ENCODE measurements at regions not wholly inside any gene's neighbourhood (a gene's known extent, or its start where the extent isn't known, plus 50 kb on each side); places are given as distances from the start of the nearest gene placed in this dataset.

GRCh38 chr3:181454451-181455027 lies 257.2 kb upstream of the SOX2 start:
- H3K4me1 ChIP-seq (ENCODE audit: insufficient read depth, insufficient read length): no peaks in the 10 kb centered on the region
- DNase-seq (ENCODE audit: low read depth, low spot score): no peak
- H3K36me3 ChIP-seq (ENCODE audit: insufficient read depth, insufficient read length, low read length): no peaks in the 10 kb centered on the region
- H3K27me3 ChIP-seq (ENCODE audit: insufficient read depth, insufficient read length): no peaks in the 10 kb centered on the region
- no peaks in the 10 kb centered on the region for H3K9me3 ChIP-seq (ENCODE audit: insufficient read depth, low read length)
- no peak overlapping the region for H3K9ac ChIP-seq (ENCODE audit: insufficient read length, low read depth)
- no peak overlapping the region for H3K4me3 ChIP-seq (ENCODE audit: insufficient read length, low read depth)
- TF ChIP-seq ZNF274 (IDR thresholded peaks at IDR 0.05; ENCODE audit: low read depth, low read length) (no peak), YY1 (IDR thresholded peaks at IDR 0.05; ENCODE audit: insufficient read depth, insufficient read length) (no peak)

- Histone ChIP-seq H3K36me3 (ENCODE audit: insufficient read depth, insufficient read length, low read length) (no peaks in the 10 kb centered on the region), H3K4me3 (ENCODE audit: insufficient read length, low read depth) (no peak overlapping the region), H3K9ac (ENCODE audit: insufficient read length, low read depth) (no peak overlapping the region), H3K27me3 (ENCODE audit: insufficient read depth, insufficient read length) (no peaks in the 10 kb centered on the region), H3K9me3 (ENCODE audit: insufficient read depth, low read length) (no peaks in the 10 kb centered on the region), H3K4me1 (ENCODE audit: insufficient read depth, insufficient read length) (no peaks in the 10 kb centered on the region)
- DNase-seq (ENCODE audit: low read depth, low spot score): no peak
- TF ChIP-seq ZNF274 (IDR thresholded peaks at IDR 0.05; ENCODE audit: low read depth, low read length) (no peak), YY1 (IDR thresholded peaks at IDR 0.05; ENCODE audit: insufficient read depth, insufficient read length) (no peak), SUZ12 (IDR thresholded peaks at IDR 0.05; ENCODE audit: extremely low read depth, insufficient read depth, insufficient read length) (no peak)
Observed at GRCh38 chr3:181446741-181447140, 265.0 kb upstream of the SOX2 start.

GRCh38 chr3:181442066-181442465 lies 269.7 kb upstream of the SOX2 start:
- Histone ChIP-seq H3K4me1 (ENCODE audit: insufficient read depth, insufficient read length) (no peaks in the 10 kb centered on the region), H3K9ac (ENCODE audit: insufficient read length, low read depth) (no peak overlapping the region), H3K4me3 (ENCODE audit: insufficient read length, low read depth) (no peak overlapping the region), H3K9me3 (ENCODE audit: insufficient read depth, low read length) (no peaks in the 10 kb centered on the region), H3K36me3 (ENCODE audit: insufficient read depth, insufficient read length, low read length) (no peaks in the 10 kb centered on the region), H3K27me3 (ENCODE audit: insufficient read depth, insufficient read length) (no peaks in the 10 kb centered on the region)
- TF ChIP-seq SUZ12 (IDR thresholded peaks at IDR 0.05; ENCODE audit: extremely low read depth, insufficient read depth, insufficient read length): no peak
- no peak for TF ChIP-seq ZNF274 (IDR thresholded peaks at IDR 0.05; ENCODE audit: low read depth, low read length)
- TF ChIP-seq YY1 (IDR thresholded peaks at IDR 0.05; ENCODE audit: insufficient read depth, insufficient read length): no peak
- DNase-seq (ENCODE audit: low read depth, low spot score): no peak

- TF ChIP-seq YY1 (IDR thresholded peaks at IDR 0.05; ENCODE audit: insufficient read depth, insufficient read length) (no peak), ZNF274 (IDR thresholded peaks at IDR 0.05; ENCODE audit: low read depth, low read length) (no peak), SUZ12 (IDR thresholded peaks at IDR 0.05; ENCODE audit: extremely low read depth, insufficient read depth, insufficient read length) (no peak)
- Histone ChIP-seq H3K9ac (ENCODE audit: insufficient read length, low read depth) (no peak overlapping the region), H3K4me1 (ENCODE audit: insufficient read depth, insufficient read length) (no peaks in the 10 kb centered on the region), H3K27me3 (ENCODE audit: insufficient read depth, insufficient read length) (no peaks in the 10 kb centered on the region), H3K9me3 (ENCODE audit: insufficient read depth, low read length) (no peaks in the 10 kb centered on the region), H3K4me3 (ENCODE audit: insufficient read length, low read depth) (no peak overlapping the region), H3K36me3 (ENCODE audit: insufficient read depth, insufficient read length, low read length) (no peaks in the 10 kb centered on the region)
- DNase-seq (ENCODE audit: low read depth, low spot score): no peak
Observed at GRCh38 chr3:181432992-181433391, 278.7 kb upstream of the SOX2 start.

- no peaks in the 10 kb centered on the region for H3K36me3 ChIP-seq (ENCODE audit: insufficient read depth, insufficient read length, low read length)
- H3K27me3 ChIP-seq (ENCODE audit: insufficient read depth, insufficient read length): no peaks in the 10 kb centered on the region
- H3K4me1 ChIP-seq (ENCODE audit: insufficient read depth, insufficient read length): no peaks in the 10 kb centered on the region
- no peak overlapping the region for H3K9ac ChIP-seq (ENCODE audit: insufficient read length, low read depth)
- DNase-seq (ENCODE audit: low read depth, low spot score): no peak
- TF ChIP-seq ZNF274 (IDR thresholded peaks at IDR 0.05; ENCODE audit: low read depth, low read length): no peak
- TF ChIP-seq YY1 (IDR thresholded peaks at IDR 0.05; ENCODE audit: insufficient read depth, insufficient read length): no peak
- TF ChIP-seq SUZ12 (IDR thresholded peaks at IDR 0.05; ENCODE audit: extremely low read depth, insufficient read depth, insufficient read length): no peak
- no peak overlapping the region for H3K4me3 ChIP-seq (ENCODE audit: insufficient read length, low read depth)
- no peaks in the 10 kb centered on the region for H3K9me3 ChIP-seq (ENCODE audit: insufficient read depth, low read length)
Observed at GRCh38 chr3:181431748-181432147, 280.0 kb upstream of the SOX2 start.

GRCh38 chr3:181425074-181425473 lies 286.7 kb upstream of the SOX2 start:
- no peaks in the 10 kb centered on the region for H3K9me3 ChIP-seq (ENCODE audit: insufficient read depth, low read length)
- TF ChIP-seq SUZ12 (IDR thresholded peaks at IDR 0.05; ENCODE audit: extremely low read depth, insufficient read depth, insufficient read length): no peak
- TF ChIP-seq ZNF274 (IDR thresholded peaks at IDR 0.05; ENCODE audit: low read depth, low read length): no peak
- TF ChIP-seq YY1 (IDR thresholded peaks at IDR 0.05; ENCODE audit: insufficient read depth, insufficient read length): no peak

GRCh38 chr3:181418233-181418632 lies 293.5 kb upstream of the SOX2 start:
- Histone ChIP-seq H3K9me3 (ENCODE audit: insufficient read depth, low read length) (no peaks in the 10 kb centered on the region), H3K27me3 (ENCODE audit: insufficient read depth, insufficient read length) (no peaks in the 10 kb centered on the region), H3K4me1 (ENCODE audit: insufficient read depth, insufficient read length) (no peaks in the 10 kb centered on the region), H3K36me3 (ENCODE audit: insufficient read depth, insufficient read length, low read length) (no peaks in the 10 kb centered on the region), H3K9ac (ENCODE audit: insufficient read length, low read depth) (no peak overlapping the region), H3K4me3 (ENCODE audit: insufficient read length, low read depth) (no peak overlapping the region)
- no peak for DNase-seq (ENCODE audit: low read depth, low spot score)
- TF ChIP-seq SUZ12 (IDR thresholded peaks at IDR 0.05; ENCODE audit: extremely low read depth, insufficient read depth, insufficient read length) (no peak), YY1 (IDR thresholded peaks at IDR 0.05; ENCODE audit: insufficient read depth, insufficient read length) (no peak), ZNF274 (IDR thresholded peaks at IDR 0.05; ENCODE audit: low read depth, low read length) (no peak)

More at GRCh38 chr3:181425074-181425473, 286.7 kb upstream of the SOX2 start:
- Histone ChIP-seq H3K4me3 (ENCODE audit: insufficient read length, low read depth) (no peak overlapping the region), H3K9ac (ENCODE audit: insufficient read length, low read depth) (no peak overlapping the region), H3K36me3 (ENCODE audit: insufficient read depth, insufficient read length, low read length) (no peaks in the 10 kb centered on the region), H3K27me3 (ENCODE audit: insufficient read depth, insufficient read length) (no peaks in the 10 kb centered on the region), H3K4me1 (ENCODE audit: insufficient read depth, insufficient read length) (no peaks in the 10 kb centered on the region)
- DNase-seq (ENCODE audit: low read depth, low spot score): no peak

Measured in NT2/D1 (cell line).